Cardiac muscle cell (in vitro differentiated cells and primary cell): ENCODE measurements at regions not wholly inside any gene's neighbourhood (a gene's known extent, or its start where the extent isn't known, plus 50 kb on each side); places are given as distances from the start of the nearest gene placed in this dataset.
"Not testable (repeated sequence)": the region's sequence is repeated elsewhere in the genome, so short reads cannot be mapped to it uniquely, and the experiment has no call there.

ENCODE experiments used
- DNase-seq, 2 donors: peaks; one replicate each; pipeline versions ENCODE4 v3.0.0 to v3.0.0-alpha.2; 2010 to 2017; ENCODE audit warnings: low read depth in 1 of 2, low spot score in 1 of 2
- H3K27ac ChIP-seq: fragments of 200-600 bp; sonication (generic); 2 replicates; pipeline ENCODE4 v1.5.1; 2016
- H3K27me3 ChIP-seq: fragments of 200-600 bp; sonication (generic); 2 replicates; pipeline ENCODE4 v1.6.0; 2016; ENCODE audit warnings: control low read depth
- H3K36me3 ChIP-seq: fragments of 200-600 bp; sonication (generic); 2 replicates; pipeline ENCODE4 v1.5.1; 2016; ENCODE audit warnings: control low read depth
- H3K4me1 ChIP-seq: fragments of 200-600 bp; sonication (generic); 2 replicates; pipeline ENCODE4 v1.8.1; 2017; ENCODE audit warnings: low read depth, mild to moderate bottlenecking, mixed run types
- H3K4me3 ChIP-seq: fragments of 200-600 bp; sonication (generic); 2 replicates; pipeline ENCODE4 v1.5.1; 2016; ENCODE audit warnings: mild to moderate bottlenecking
- H3K9me3 ChIP-seq: fragments of 200-600 bp; sonication (generic); 2 replicates; pipeline ENCODE4 v1.5.1; 2017; ENCODE audit warnings: low read depth, mild to moderate bottlenecking, control low read depth
- CTCF ChIP-seq: IDR thresholded peaks from 2 replicates; pipeline ENCODE4 v1.5.1; 2012; ENCODE audit warnings: low read depth, mild to moderate bottlenecking, low read length

DNA sequence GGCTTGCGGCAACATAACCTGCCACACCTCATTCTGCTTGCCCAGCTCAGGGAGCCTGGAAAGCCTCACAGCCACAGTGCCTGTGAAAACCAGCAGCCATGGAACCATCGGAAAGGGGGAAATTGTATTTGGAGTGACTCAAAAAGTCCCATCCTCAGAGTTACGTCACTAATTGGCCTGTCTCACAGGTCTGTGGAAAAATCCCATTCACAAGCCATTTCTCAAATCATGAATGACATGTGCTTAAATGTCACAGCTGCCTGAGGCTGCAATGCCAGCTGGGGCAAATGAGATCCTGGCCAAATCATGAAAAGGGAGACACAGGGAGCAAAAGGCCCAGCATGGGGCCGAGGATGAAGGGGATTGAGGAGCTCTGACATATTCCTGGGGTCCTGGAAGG lies 486.9 kb upstream of the RAB6C start:
- no peaks in the 10 kb centered on the region for H3K9me3 ChIP-seq
- no peaks in the 10 kb centered on the region for H3K4me1 ChIP-seq
- TF ChIP-seq CTCF = no peak
- no peaks in the 10 kb centered on the region for H3K36me3 ChIP-seq
- no peak overlapping the region for H3K27ac ChIP-seq
- H3K27me3 ChIP-seq = no peaks in the 10 kb centered on the region
- H3K4me3 ChIP-seq = no peak overlapping the region
- no peak for DNase-seq

DNA sequence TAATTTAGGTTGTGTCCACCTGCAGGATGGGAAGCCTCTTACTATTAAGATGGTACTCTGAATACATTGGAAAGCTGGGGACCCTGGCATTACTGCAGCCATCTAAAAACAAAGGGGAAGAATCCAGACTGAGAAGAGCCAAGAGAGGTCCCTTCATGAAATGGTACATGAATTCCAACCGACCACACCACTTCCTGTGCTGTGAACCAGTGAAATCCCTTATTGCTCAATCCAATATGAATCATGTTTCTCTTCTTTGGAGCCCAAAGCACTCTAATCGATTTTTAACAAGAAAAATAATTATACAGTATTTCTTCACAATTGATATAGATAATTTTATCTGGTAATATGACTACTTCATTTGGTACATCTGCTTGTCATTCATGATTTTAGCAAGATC lies 479.7 kb upstream of the RAB6C start:
- Histone ChIP-seq H3K4me1 (no peaks in the 10 kb centered on the region), H3K27me3 (no peaks in the 10 kb centered on the region), H3K27ac (no peak overlapping the region), H3K4me3 (no peak overlapping the region), H3K9me3 (no peaks in the 10 kb centered on the region), H3K36me3 (no peaks in the 10 kb centered on the region)
- peak in 1 of 2 donors; percentile 45 for DNase-seq
- no peak for TF ChIP-seq CTCF

GRCh38 chr2:129502781-129503180 lies 476.7 kb upstream of the RAB6C start:
- Histone ChIP-seq H3K4me3 (no peak overlapping the region), H3K27ac (no peak overlapping the region), H3K27me3 (no peaks in the 10 kb centered on the region), H3K4me1 (no peaks in the 10 kb centered on the region), H3K36me3 (no peaks in the 10 kb centered on the region), H3K9me3 (no peaks in the 10 kb centered on the region)
- DNase-seq = peak in 1 of 2 donors; percentile 15
- no peak for TF ChIP-seq CTCF

- Histone ChIP-seq H3K4me3 (no peak overlapping the region), H3K36me3 (no peaks in the 10 kb centered on the region), H3K27me3 (no peaks in the 10 kb centered on the region), H3K9me3 (no peaks in the 10 kb centered on the region), H3K27ac (no peak overlapping the region), H3K4me1 (no peaks in the 10 kb centered on the region)
- no peak for DNase-seq
- TF ChIP-seq CTCF = no peak
Measured at GRCh38 chr2:129504646-129505045, 474.8 kb upstream of the RAB6C start.

- no peak for TF ChIP-seq CTCF
- Histone ChIP-seq H3K36me3 (no peaks in the 10 kb centered on the region), H3K4me3 (no peak overlapping the region), H3K27me3 (no peaks in the 10 kb centered on the region), H3K4me1 (no peaks in the 10 kb centered on the region), H3K27ac (no peak overlapping the region), H3K9me3 (no peaks in the 10 kb centered on the region)
- no peak for DNase-seq
Measured at GRCh38 chr2:129518937-129519336, 460.5 kb upstream of the RAB6C start.

- not testable (repeated sequence) for DNase-seq, H3K27ac ChIP-seq, H3K9me3 ChIP-seq, H3K27me3 ChIP-seq, H3K36me3 ChIP-seq, H3K4me1 ChIP-seq, H3K4me3 ChIP-seq
Measured at GRCh38 chr2:129532158-129532557, 447.3 kb upstream of the RAB6C start.
